GM18909 (cell line): ENCODE measurements at regions not wholly inside any gene's neighbourhood (a gene's known extent, or its start where the extent isn't known, plus 50 kb on each side); places are given as distances from the start of the nearest gene placed in this dataset.
A peak's percentile ranks its signal among the peaks of the same experiment; 100 is the strongest.

Experiments
- ATAC-seq: cut with Tn5 transposase; IDR thresholded peaks from one replicate; pipeline ENCODE4 v1.9.1; 2021; ENCODE audit warnings: mild to moderate bottlenecking; ENCODE audit not compliant: unreplicated experiment, poor library complexity

GRCh38 chr5:173819521-173819920 lies 68.6 kb upstream of the CPEB4 start:
- no peak for ATAC-seq

GRCh38 chr5:173823274-173823644 lies 64.9 kb upstream of the CPEB4 start:
- no peak for ATAC-seq

- ATAC-seq: no peak
Measured at GRCh38 chr5:173823721-173824567, 64.2 kb upstream of the CPEB4 start.

GRCh38 chr5:173825215-173825865 lies 62.8 kb upstream of the CPEB4 start:
- no peak for ATAC-seq

- ATAC-seq: no peak
Measured at GRCh38 chr5:173826086-173826427, 62.1 kb upstream of the CPEB4 start.

- no peak for ATAC-seq
Measured at GRCh38 chr5:173826428-173827350, 61.5 kb upstream of the CPEB4 start.

- no peak for ATAC-seq
Measured at GRCh38 chr5:173828952-173829351, 59.2 kb upstream of the CPEB4 start.

- ATAC-seq: no peak
Measured at GRCh38 chr5:173829826-173830225, 58.3 kb upstream of the CPEB4 start.

GRCh38 chr5:173830421-173830820 lies 57.7 kb upstream of the CPEB4 start:
- no peak for ATAC-seq

- no peak for ATAC-seq
Measured at GRCh38 chr5:173831196-173831914, 56.8 kb upstream of the CPEB4 start.

GRCh38 chr5:173832386-173832785 lies 55.8 kb upstream of the CPEB4 start:
- ATAC-seq: peak; percentile 57

GRCh38 chr5:173833196-173833985 lies 54.8 kb upstream of the CPEB4 start:
- no peak for ATAC-seq

- ATAC-seq: no peak
Measured at GRCh38 chr5:173834071-173834771, 53.9 kb upstream of the CPEB4 start.

- no peak for ATAC-seq
Measured at GRCh38 chr5:173835131-173835530, 53.0 kb upstream of the CPEB4 start.

GRCh38 chr5:173835661-173836060 lies 52.5 kb upstream of the CPEB4 start:
- no peak for ATAC-seq

- no peak for ATAC-seq
Measured at GRCh38 chr5:173837654-173838053, 50.5 kb upstream of the CPEB4 start.
